NT2/D1 (cell line): ENCODE measurements at regions not wholly inside any gene's neighbourhood (a gene's known extent, or its start where the extent isn't known, plus 50 kb on each side); places are given as distances from the start of the nearest gene placed in this dataset.

Experiments used
- DNase-seq: peaks from one replicate; pipeline ENCODE4 v3.0.0-alpha.2; 2011; ENCODE audit warnings: low read depth, low spot score
- H3K27me3 ChIP-seq: 2 replicates; pipeline ENCODE4 v1.6.0; 2011; ENCODE audit warnings: mild to moderate bottlenecking; ENCODE audit not compliant: insufficient read length, insufficient read depth
- H3K36me3 ChIP-seq: 2 replicates; pipeline ENCODE4 v1.6.1; 2011; ENCODE audit warnings: mild to moderate bottlenecking, low read length, mixed read lengths; ENCODE audit not compliant: insufficient read depth, insufficient read length
- H3K4me1 ChIP-seq: 2 replicates; pipeline ENCODE4 v1.5.1; 2011; ENCODE audit not compliant: insufficient read depth, insufficient read length
- H3K4me3 ChIP-seq: 2 replicates; pipeline ENCODE4 v1.5.1; 2011; ENCODE audit warnings: low read depth; ENCODE audit not compliant: insufficient read length
- H3K9ac ChIP-seq: 2 replicates; pipeline ENCODE4 v1.6.0; 2011; ENCODE audit warnings: low read depth; ENCODE audit not compliant: insufficient read length
- H3K9me3 ChIP-seq: 2 replicates; pipeline ENCODE4 v1.5.1; 2011; ENCODE audit warnings: mild to moderate bottlenecking, low read length; ENCODE audit not compliant: insufficient read depth
- SUZ12 ChIP-seq: IDR thresholded peaks from 2 replicates; pipeline ENCODE4 v1.6.1; 2011; ENCODE audit not compliant: insufficient read length, insufficient read depth; ENCODE audit errors: extremely low read depth
- YY1 ChIP-seq: IDR thresholded peaks from 2 replicates; pipeline ENCODE4 v1.6.1; 2011; ENCODE audit not compliant: insufficient read length, insufficient read depth
- ZNF274 ChIP-seq: IDR thresholded peaks from 2 replicates; pipeline ENCODE4 v1.6.1; 2011; ENCODE audit warnings: mild to moderate bottlenecking, low read depth, low read length

- TF ChIP-seq YY1, result no peak
- TF ChIP-seq ZNF274, result no peak
- no peak for TF ChIP-seq SUZ12
- Histone ChIP-seq H3K4me1 (no peaks in the 10 kb centered on the region), H3K4me3 (no peak overlapping the region), H3K36me3 (no peaks in the 10 kb centered on the region), H3K9ac (no peak overlapping the region), H3K9me3 (peaks cover 30% of the 10 kb centered on the region), H3K27me3 (no peaks in the 10 kb centered on the region)
- no peak for DNase-seq
Observed at GRCh38 chr21:40976198-40977109, 129.5 kb upstream of the DSCAM start.

GRCh38 chr21:40985370-40985769 lies 138.4 kb upstream of the DSCAM start:
- H3K36me3 ChIP-seq, result no peaks in the 10 kb centered on the region
- H3K4me3 ChIP-seq, result no peak overlapping the region
- no peak for TF ChIP-seq YY1
- TF ChIP-seq ZNF274, result no peak
- TF ChIP-seq SUZ12, result no peak
- no peaks in the 10 kb centered on the region for H3K27me3 ChIP-seq
- no peak overlapping the region for H3K9ac ChIP-seq
- DNase-seq, result no peak
- H3K4me1 ChIP-seq, result no peaks in the 10 kb centered on the region
- peaks cover 19% of the 10 kb centered on the region for H3K9me3 ChIP-seq

- H3K4me3 ChIP-seq, result no peak overlapping the region
- TF ChIP-seq ZNF274 (no peak), SUZ12 (no peak), YY1 (no peak)
- H3K36me3 ChIP-seq, result no peaks in the 10 kb centered on the region
- H3K27me3 ChIP-seq, result no peaks in the 10 kb centered on the region
- H3K9me3 ChIP-seq, result no peaks in the 10 kb centered on the region
- no peaks in the 10 kb centered on the region for H3K4me1 ChIP-seq
- no peak for DNase-seq
- no peak overlapping the region for H3K9ac ChIP-seq
Observed at GRCh38 chr21:40990366-40990765, 143.4 kb upstream of the DSCAM start.

GRCh38 chr21:40997831-40998230 lies 150.9 kb upstream of the DSCAM start:
- no peak for TF ChIP-seq SUZ12
- TF ChIP-seq YY1, result no peak
- no peak for TF ChIP-seq ZNF274
- no peak for DNase-seq
- H3K4me1 ChIP-seq, result no peaks in the 10 kb centered on the region
- no peak overlapping the region for H3K4me3 ChIP-seq
- H3K27me3 ChIP-seq, result no peaks in the 10 kb centered on the region
- H3K9ac ChIP-seq, result no peak overlapping the region
- peaks cover 29% of the 10 kb centered on the region for H3K9me3 ChIP-seq
- no peaks in the 10 kb centered on the region for H3K36me3 ChIP-seq

GRCh38 chr21:41000838-41001237 lies 153.9 kb upstream of the DSCAM start:
- Histone ChIP-seq H3K9ac (no peak overlapping the region), H3K4me3 (no peak overlapping the region), H3K36me3 (no peaks in the 10 kb centered on the region), H3K27me3 (no peaks in the 10 kb centered on the region), H3K9me3 (peaks cover 29% of the 10 kb centered on the region), H3K4me1 (no peaks in the 10 kb centered on the region)
- TF ChIP-seq YY1 (no peak), SUZ12 (no peak), ZNF274 (no peak)
- DNase-seq, result no peak

- Histone ChIP-seq H3K4me3 (no peak overlapping the region), H3K36me3 (no peaks in the 10 kb centered on the region), H3K9ac (no peak overlapping the region), H3K4me1 (no peaks in the 10 kb centered on the region), H3K9me3 (0 out of 2 replicates have a peak, but pooled peaks cover 5% of the 10 kb centered on the region), H3K27me3 (no peaks in the 10 kb centered on the region)
- DNase-seq, result no peak
- no peak for TF ChIP-seq YY1
- TF ChIP-seq ZNF274, result no peak
- no peak for TF ChIP-seq SUZ12
Observed at GRCh38 chr21:41006636-41007035, 159.7 kb upstream of the DSCAM start.

GRCh38 chr21:41008351-41008750 lies 159.6 kb upstream of the BACE2 start:
- DNase-seq, result no peak
- no peak overlapping the region for H3K9ac ChIP-seq
- TF ChIP-seq SUZ12, result no peak
- no peak for TF ChIP-seq ZNF274
- no peak for TF ChIP-seq YY1
- H3K4me3 ChIP-seq, result no peak overlapping the region
- no peaks in the 10 kb centered on the region for H3K9me3 ChIP-seq
- no peaks in the 10 kb centered on the region for H3K36me3 ChIP-seq
- H3K27me3 ChIP-seq, result no peaks in the 10 kb centered on the region
- no peaks in the 10 kb centered on the region for H3K4me1 ChIP-seq
